ENCODE measurements at regions not wholly inside any gene's neighbourhood (a gene's known extent, or its start where the extent isn't known, plus 50 kb on each side); places are given as distances from the start of the nearest gene placed in this dataset.

- Histone ChIP-seq H3K4me1 (ENCODE audit: insufficient read depth, low read length, poor library complexity, severe bottlenecking) (no peaks in the 10 kb centered on the region), H3K36me3 (ENCODE audit: insufficient read depth, low read length, poor library complexity, severe bottlenecking) (no peaks in the 10 kb centered on the region), H3K27me3 (replicated peaks; ENCODE audit: insufficient read depth, low read depth, low read length, poor library complexity) (peaks cover 13% of the 10 kb centered on the region), H3K9me3 (ENCODE audit: low read depth, low read length, poor library complexity, severe bottlenecking) (no peaks in the 10 kb centered on the region), H3K27ac (ENCODE audit: low read depth, low read length, poor library complexity, severe bottlenecking) (no peak overlapping the region), H3K4me3 (ENCODE audit: low read depth, low read length, poor library complexity, severe bottlenecking) (no peak overlapping the region)
- no peak for TF ChIP-seq CTCF (conservative IDR thresholded peaks at IDR 0.05; ENCODE audit: low read depth, low read length)
- TF ChIP-seq EZH2 (IDR thresholded peaks at IDR 0.05; ENCODE audit: borderline replicate concordance, low read depth, low read length, poor library complexity, severe bottlenecking), result no peak
- no TSS peak for BruUV-seq (replicated peaks)
- POLR2A ChIA-PET (ENCODE audit: low non-redundant PET), result no interaction called here
- intact Hi-C loops (cut with micrococcal nuclease; ENCODE audit: unreplicated experiment), result loop anchor here (1.0 to 5.0 kb wide), 2 partner anchors 166 to 691 kb away; no protein-coding TSS in a partner anchor
- CTCF ChIA-PET, result interaction anchor here (0.8 to 2.2 kb wide), 3 partner anchors 9 to 175 kb away, joined by 3 to 6 read pairs (median 4); no protein-coding TSS in a partner anchor
- DNase-seq (ENCODE audit: low spot score), result no peak
These were observed 112.8 kb upstream of the GPR12 start for GRCh38 chr13:26873386-26873698.

GRCh38 chr13:26872525-26873385 lies 112.2 kb upstream of the GPR12 start:
- TF ChIP-seq CTCF (conservative IDR thresholded peaks at IDR 0.05; ENCODE audit: low read depth, low read length) (peak; percentile 92), EZH2 (IDR thresholded peaks at IDR 0.05; ENCODE audit: borderline replicate concordance, low read depth, low read length, poor library complexity, severe bottlenecking) (no peak)
- Histone ChIP-seq H3K9me3 (ENCODE audit: low read depth, low read length, poor library complexity, severe bottlenecking) (no peaks in the 10 kb centered on the region), H3K36me3 (ENCODE audit: insufficient read depth, low read length, poor library complexity, severe bottlenecking) (no peaks in the 10 kb centered on the region), H3K27me3 (replicated peaks; ENCODE audit: insufficient read depth, low read depth, low read length, poor library complexity) (peaks cover 17% of the 10 kb centered on the region), H3K4me1 (ENCODE audit: insufficient read depth, low read length, poor library complexity, severe bottlenecking) (no peaks in the 10 kb centered on the region), H3K4me3 (ENCODE audit: low read depth, low read length, poor library complexity, severe bottlenecking) (no peak overlapping the region), H3K27ac (ENCODE audit: low read depth, low read length, poor library complexity, severe bottlenecking) (no peak overlapping the region)
- BruUV-seq (replicated peaks), result no TSS peak
- DNase-seq (ENCODE audit: low spot score), result peak; percentile 58
- intact Hi-C loops (cut with micrococcal nuclease; ENCODE audit: unreplicated experiment), result loop anchor here (1.0 to 5.0 kb wide), 2 partner anchors 165 to 690 kb away; no protein-coding TSS in a partner anchor
- ChIA-PET POLR2A (ENCODE audit: low non-redundant PET) (no interaction called here), CTCF (interaction anchor here (0.8 to 2.2 kb wide), 3 partner anchors 9 to 174 kb away, joined by 3 to 6 read pairs (median 4); no protein-coding TSS in a partner anchor)

GRCh38 chr13:26867451-26868091 lies 107.0 kb upstream of the GPR12 start:
- BruUV-seq (replicated peaks), result no TSS peak
- H3K27me3 ChIP-seq (replicated peaks; ENCODE audit: insufficient read depth, low read depth, low read length, poor library complexity), result peaks cover 18% of the 10 kb centered on the region
- H3K4me1 ChIP-seq (ENCODE audit: insufficient read depth, low read length, poor library complexity, severe bottlenecking), result no peaks in the 10 kb centered on the region
- ChIA-PET POLR2A (ENCODE audit: low non-redundant PET) (no interaction called here), CTCF (no interaction called here)
- H3K9me3 ChIP-seq (ENCODE audit: low read depth, low read length, poor library complexity, severe bottlenecking), result no peaks in the 10 kb centered on the region
- DNase-seq (ENCODE audit: low spot score), result peak; percentile 29
- TF ChIP-seq EZH2 (IDR thresholded peaks at IDR 0.05; ENCODE audit: borderline replicate concordance, low read depth, low read length, poor library complexity, severe bottlenecking), result no peak
- TF ChIP-seq CTCF (conservative IDR thresholded peaks at IDR 0.05; ENCODE audit: low read depth, low read length), result no peak
- no peak overlapping the region for H3K27ac ChIP-seq (ENCODE audit: low read depth, low read length, poor library complexity, severe bottlenecking)
- H3K36me3 ChIP-seq (ENCODE audit: insufficient read depth, low read length, poor library complexity, severe bottlenecking), result no peaks in the 10 kb centered on the region
- intact Hi-C loops (cut with micrococcal nuclease; ENCODE audit: unreplicated experiment), result no loop called here
- no peak overlapping the region for H3K4me3 ChIP-seq (ENCODE audit: low read depth, low read length, poor library complexity, severe bottlenecking)
